GM21367 (cell line): ENCODE measurements at regions not wholly inside any gene's neighbourhood (a gene's known extent, or its start where the extent isn't known, plus 50 kb on each side); places are given as distances from the start of the nearest gene placed in this dataset.

Experiments used
- ATAC-seq: cut with Tn5 transposase; IDR thresholded peaks from one replicate; pipeline ENCODE4 v1.9.1; 2021; ENCODE audit not compliant: unreplicated experiment

DNA sequence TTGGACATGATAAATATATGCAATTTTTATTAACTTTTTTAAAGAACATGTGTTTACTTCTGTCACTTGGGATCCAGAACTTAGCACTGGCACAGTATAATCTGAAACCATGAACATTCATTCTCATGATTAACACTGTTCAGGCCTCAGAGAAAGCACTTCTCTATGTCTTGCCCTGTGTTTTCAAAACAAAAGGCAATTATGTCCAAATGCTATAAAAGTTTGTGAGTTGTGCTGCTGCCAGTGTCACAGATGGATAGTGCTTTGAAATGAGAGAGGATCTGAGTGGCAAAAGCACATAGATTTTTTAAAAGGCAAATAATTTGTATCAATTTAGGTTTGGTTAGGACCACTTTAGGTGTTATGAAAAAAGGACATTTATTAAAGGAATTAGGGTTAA lies 470.5 kb upstream of the FAM98A start:
- no peak for ATAC-seq

DNA sequence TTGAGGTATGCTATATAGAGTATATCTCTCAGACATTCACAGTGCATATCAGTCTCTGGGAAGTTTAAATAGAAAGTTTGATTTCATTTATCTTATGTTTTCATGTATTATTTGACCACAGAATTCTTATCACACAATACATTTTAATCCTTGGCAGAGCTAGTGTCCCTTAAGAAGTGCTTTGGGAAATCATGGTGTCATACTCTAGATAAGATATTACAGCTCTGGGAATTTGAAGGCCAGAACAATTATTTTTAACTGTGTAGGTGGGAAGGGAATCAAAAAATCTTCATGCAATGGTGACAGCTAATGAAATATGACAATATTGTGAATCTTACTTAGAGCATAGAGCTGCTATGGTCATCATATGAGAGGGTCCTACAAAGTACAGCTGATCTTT lies 451.3 kb upstream of the FAM98A start:
- ATAC-seq: no peak

DNA sequence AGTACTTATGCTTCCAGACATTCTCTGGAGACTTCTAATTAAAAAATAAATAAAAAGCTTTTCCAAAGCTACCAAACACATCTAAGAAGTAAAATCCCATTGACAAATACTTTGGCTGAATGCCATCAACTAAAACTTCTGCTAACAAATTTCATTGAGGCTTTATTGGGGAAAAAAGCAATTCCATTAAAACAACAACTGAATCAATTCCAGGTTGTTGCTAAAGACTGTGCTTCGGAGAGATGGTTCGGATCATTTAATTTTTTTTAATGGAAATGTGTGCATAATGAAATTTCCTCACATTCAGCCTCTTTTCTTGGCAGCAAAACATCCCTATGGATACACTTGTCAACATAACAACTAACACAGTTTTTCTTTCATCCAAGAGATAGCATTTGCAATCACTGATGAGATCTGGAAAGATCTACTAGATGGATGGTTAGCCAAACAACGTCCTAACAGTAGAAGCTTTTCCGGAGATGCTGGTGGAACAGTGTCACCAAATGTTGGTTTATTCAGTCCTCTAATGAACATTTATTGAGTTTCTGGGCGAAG lies 446.1 kb upstream of the FAM98A start:
- ATAC-seq: no peak

DNA sequence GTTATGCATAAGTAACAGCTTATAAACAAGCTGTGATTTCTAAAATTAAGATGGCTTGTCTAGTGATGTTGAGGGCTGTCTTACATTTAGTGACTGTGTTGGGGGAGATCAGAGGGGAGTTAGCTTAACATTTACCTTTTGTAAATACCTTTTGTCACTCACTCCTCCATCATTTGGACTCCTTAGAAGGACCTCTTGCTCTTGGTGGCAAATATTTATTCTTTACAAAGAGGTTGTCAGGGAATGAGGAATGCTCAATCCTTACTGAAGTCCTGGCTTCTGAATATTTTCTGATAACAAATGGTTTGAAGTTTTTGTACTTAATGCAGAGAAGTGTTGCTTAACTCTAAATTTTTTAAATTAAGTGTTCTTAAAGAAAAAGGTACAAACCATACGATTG lies 438.8 kb upstream of the FAM98A start:
- ATAC-seq: no peak

DNA sequence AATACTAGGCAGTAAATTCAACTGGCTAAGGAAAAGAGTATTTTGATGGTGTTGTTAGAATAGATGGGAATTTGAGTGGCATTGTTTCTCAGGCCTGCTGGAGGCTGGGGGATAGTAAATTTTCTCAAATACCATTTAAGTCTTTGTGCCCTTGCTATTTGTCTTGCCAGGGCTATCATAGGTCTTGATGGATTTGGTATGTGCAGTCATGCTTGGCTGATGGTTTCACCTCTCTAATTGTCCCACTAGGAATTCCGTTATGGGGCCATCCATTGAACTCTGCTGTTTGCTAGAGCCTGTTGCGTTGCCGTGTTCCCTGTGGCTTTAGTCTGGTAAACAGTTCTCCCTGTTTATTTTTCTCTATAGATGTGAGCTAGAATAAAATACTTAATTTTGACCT lies 438.1 kb upstream of the FAM98A start:
- ATAC-seq: no peak

DNA sequence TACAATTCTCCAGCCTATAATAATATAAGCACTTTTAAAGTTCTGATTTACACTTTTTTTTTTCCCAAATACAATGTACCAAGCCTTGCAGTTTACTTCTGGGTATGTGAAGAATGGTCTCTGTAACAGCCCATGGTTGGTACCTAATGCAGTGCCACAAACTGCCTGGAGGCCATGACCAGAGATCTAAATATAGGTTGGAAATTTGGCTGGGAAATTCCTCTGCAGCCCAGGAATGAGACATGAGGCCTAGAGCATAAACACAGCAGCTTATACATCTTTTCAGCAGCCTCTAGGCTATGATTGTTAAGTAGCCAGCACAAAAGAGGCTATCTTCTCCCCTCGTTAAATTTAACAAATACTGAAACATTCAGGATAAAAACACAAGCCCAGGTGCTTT lies 432.0 kb upstream of the FAM98A start:
- no peak for ATAC-seq

DNA sequence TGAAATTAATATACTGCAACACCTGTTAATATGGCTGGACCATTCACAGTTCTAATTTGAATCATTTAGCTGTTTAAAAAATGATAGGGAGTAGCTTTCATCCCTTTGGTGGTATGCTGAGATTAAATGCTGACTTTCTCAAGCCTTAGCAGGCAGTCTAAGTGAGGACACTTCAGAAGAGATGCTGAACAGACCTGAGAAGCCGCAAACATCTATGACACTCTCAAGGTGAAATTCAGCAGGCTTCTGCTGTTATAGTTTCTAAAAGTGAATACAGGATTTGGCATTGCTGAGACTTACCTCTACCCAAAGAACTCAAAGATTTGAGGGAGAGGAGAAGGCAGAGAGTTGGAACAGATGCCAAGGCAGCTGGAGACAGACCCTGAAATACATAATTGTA lies 431.2 kb upstream of the FAM98A start:
- no peak for ATAC-seq

DNA sequence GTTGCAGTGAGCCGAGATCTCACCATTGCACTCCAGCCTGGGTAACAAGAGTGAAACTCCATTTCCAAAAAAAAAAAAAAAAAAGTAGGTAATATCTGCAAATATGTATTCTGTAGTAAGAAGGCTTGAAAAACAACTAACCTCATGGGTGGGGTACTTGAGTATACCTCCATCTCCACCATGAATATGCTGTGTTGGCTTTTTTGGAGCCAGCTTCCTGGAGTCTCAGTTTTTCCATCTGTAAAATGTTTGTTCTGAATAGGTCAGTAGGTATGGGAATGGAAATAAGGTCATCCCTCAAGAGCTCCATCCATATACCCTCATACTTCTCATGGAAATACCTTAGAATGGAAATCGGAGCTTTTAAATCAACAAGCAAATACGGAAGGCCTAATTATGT lies 430.0 kb upstream of the FAM98A start:
- no peak for ATAC-seq

DNA sequence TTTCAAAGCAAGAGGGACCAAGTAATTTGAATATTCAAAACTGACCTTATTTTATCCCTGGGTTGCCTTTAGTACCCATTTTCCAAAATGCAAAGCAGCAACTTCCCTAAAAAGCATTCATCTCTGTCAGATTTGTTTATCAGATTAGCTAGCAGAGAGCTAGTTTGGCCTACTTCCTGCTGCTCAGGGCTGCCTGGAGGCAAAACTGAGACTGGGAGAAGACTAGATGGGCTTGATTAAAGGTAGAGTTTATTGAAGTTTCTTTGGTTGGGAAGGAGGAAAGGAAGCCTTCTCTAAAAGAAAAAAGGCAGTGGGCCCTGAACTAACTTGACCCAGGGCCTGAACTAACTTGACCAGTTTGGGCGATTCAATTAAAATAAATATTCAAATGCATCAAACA lies 426.1 kb upstream of the FAM98A start:
- ATAC-seq: no peak

DNA sequence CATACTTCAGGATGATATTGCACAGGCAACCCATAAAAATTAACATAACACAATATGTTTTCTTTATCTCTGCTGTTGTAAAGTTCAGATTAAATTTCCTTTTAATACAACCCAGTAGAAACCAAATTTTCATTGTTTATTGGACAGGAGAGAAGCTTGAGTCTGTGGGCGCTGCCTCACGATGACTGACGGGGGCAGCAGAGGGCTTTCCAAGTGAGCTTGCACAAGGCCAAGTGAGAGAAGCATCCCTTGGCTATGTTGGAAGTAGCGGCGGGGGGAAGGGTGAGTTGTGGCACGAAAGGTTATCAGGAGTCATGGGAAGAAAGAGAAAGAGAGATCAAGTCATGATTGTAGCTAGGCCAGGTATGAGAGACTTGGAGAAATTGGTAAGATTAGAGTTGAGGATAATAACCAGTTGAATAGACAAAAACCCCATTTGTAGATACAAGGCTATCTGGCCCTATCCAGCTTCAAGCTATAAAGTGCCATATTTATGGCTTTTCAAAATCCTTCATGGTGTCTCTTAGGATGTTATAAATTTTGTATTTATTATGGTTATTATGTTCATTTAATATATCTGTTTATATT lies 413.7 kb upstream of the FAM98A start:
- no peak for ATAC-seq

DNA sequence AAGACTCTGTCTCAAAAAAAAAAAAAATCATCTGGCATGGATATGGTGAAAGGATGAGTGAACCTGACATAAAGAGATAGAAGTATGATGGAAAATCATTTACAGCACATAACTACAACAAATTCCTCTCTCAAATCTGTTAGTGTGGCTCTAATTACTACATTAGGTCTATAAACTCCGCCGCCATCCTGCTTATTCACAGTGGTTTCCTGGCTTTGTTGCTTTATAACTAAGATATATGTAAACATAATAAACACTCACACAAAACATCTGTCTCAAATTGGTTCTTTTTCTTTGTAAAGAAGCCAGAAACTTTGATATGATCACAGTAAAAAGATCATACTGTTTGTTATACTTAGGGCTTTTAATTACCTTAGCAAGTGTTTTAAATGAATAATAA lies 412.6 kb upstream of the FAM98A start:
- no peak for ATAC-seq

DNA sequence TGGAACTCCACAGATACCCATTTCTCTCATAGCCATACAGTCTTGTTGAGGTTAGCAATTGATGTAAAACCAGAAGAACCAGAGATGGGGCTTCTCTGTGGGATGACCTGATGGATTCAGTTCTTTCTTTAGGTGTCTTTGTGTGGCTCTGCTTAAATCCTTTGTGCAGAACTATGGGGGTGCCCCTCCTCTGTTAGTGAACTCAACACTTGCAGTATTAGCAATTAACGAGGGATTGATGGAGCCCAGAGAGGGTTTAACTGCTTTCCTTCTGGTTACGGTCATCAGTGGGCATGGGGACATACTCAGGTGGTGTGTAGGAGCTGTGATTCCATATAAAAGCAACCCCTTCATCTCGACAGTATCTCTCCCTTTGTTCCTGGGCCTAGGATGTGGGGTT lies 406.8 kb upstream of the FAM98A start:
- ATAC-seq: no peak

DNA sequence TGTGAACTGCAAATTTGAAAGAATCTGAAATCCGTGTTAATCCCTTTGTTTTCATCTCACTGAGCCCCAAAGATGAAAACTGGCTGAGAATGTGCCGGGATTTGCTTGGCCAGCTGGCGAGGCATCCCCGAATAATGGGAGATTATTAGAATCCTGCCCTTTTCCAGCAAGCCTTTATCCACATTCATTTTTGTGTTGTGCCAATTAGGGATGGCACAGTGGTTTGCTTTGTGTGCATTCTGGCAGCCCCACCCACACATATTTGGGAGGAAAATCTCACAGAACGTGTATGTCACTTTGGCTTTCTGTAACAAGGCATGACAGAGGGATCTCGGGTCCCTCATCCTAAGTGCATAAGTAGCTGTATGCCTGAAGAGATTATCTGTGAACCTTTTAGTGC lies 405.8 kb upstream of the FAM98A start:
- no peak for ATAC-seq

DNA sequence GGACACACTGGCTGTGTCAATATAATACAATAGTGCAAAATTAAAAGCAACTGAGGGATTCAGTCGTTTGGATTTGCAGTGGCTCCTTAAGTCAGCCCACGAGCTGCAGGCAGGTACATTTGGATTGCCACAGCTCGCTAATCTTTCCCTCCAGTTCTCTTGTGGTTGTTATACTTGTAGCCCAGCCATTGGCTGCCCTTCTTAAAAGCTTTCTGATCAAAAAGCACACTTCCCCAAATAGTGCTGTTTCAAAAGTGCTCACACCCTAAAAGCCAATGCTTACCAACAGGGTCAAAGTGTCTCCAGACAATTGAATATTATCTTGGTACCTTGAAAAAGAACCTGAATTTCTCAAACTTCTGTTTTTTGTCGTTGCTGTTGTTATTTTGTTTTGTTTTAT lies 404.7 kb upstream of the FAM98A start:
- no peak for ATAC-seq

DNA sequence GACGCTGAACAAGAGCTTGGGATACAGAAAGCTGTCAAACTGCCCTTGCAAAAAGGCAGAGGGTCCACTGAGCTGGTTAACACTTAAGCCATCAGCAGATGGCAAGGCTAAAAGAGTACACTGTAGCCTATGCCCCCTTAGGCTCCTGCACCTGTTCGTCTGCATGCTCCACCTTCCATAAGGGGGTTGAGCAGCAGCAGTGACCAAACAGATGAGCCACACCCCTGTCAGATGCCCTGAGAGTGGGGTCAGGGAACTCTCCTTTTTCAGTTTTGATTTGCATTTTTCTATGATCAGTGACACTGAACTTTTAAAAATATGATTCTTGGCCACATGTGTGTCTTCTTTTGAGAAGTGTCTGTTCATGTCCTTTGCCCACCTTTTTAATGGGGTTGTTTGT lies 402.5 kb upstream of the FAM98A start:
- no peak for ATAC-seq

DNA sequence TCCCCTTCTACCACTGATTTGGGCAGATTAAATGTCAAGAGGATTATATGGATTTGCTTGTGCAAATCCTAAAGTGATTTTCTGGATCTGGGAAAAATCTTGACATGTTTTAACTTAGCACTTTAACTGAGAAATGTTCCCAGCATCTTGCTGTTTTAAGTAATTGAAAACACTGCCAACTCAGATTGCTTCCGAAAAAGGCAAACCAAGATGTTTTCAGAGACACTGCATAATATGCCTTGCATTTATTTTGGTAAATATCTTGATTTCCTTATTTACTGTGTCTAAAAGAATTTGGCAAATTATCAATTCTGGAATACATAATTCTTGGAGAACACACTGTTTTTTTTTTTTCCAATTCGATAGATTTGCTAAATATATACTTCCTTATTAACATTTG lies 385.0 kb upstream of the FAM98A start:
- ATAC-seq: no peak

DNA sequence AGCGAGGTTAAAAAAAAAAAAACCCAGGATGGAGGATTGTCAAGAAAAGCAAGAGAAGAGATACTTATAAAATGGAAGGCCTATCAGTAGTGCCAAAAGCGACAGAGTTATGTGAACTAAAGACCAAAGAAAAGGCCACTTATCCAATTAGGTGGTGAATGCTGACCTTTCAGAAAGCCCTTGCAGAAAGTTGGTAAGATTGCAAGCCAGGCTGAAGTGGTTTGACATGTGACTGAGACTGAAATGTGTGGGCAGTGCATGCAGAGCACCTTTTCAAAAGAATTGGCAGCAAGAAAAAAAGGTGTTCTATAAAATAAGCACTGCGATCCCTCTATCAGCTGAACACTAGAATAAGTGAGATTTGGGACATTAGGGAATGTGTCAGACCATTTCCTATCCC lies 379.4 kb upstream of the FAM98A start:
- ATAC-seq: no peak

DNA sequence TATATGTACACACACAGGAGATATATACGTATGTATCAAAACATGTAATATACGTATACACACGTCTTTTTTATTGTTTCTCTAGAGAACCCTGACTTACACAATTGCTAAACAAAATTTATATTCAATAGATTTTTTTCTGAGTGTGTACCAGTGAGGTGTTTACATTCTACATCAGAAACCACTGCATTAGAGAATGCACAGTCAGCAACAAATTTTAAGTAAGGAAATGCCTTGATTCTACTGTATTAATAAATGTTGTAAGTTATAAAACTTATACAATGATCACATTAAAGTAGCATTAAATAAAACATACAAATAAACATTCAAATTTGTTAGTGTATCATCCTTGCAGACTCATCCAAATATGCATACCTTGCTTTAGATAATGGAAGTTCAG lies 376.4 kb upstream of the FAM98A start:
- no peak for ATAC-seq

DNA sequence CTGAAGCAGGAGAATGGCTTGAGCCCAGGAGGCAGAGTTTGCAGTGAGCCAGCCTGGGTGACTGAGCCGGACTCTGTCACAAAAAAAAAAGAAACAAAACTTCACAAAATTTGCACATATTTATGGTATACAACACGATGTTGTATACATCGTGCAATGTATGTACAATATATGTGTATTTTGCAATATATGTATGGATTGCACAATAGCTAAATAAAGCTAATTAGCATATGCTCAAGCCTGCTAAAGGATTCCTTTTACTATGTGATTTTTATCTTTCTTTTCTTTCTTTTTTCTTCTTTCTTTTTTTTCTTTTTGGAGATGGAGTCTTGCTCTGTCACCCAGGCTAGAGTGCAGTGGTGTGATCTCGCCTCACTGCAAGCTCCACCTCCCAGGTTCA lies 368.0 kb upstream of the FAM98A start:
- no peak for ATAC-seq

DNA sequence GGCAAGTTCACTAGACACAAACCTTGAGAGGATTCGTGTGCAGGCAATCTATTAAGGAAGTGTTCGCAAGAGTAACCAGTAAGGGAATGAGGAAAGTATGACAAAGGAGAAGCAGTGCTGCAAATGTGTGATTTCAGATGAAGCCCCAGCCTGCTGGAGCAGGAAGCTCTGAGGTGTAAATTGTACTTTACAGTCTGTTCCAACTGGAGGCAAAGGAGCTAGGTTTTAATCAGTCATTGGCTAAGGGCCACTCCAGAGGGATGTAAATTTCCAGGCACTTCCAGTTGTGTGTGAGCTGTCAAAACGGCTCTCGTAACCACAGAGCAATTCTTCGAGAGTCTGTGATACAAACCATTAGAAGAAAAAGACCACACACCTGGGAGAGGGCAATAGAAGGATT lies 359.5 kb upstream of the FAM98A start:
- ATAC-seq: no peak

DNA sequence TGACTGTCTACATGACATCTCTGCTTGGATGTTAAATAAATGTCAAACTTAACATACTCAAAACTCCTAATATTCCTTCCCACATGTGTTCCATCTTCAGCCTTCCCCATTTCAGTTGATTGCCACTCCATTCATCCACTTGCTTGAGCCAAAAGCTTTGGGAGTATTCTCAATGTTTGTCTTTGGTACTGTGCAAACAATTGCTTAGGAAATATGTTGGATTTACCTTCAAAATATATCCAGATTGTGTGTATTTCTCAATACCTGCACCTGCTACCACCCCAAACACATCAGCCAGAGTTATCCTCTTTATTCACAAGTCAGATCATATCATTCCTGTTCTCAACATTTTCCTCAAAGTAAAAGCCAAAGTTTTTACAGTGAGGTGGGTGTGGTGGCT lies 350.3 kb upstream of the FAM98A start:
- no peak for ATAC-seq

DNA sequence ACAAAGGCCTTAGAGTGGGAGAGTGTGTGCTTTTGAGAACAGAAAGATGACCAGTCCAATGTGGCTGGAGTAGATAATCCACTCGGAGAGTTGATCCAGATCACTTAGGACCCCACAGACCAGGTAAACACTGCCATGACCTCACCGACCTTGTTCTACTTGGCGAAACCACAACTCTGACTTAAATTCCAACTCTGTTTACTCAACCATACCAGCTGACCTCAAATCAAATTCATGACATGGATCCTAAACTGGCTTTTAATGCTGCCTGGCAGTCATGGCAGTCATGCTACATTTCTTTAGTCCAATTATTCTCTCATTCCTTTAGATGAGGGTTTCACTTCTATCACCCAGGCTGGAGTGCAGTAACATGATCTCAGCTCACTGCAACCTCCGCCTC lies 347.1 kb upstream of the FAM98A start:
- ATAC-seq: no peak

DNA sequence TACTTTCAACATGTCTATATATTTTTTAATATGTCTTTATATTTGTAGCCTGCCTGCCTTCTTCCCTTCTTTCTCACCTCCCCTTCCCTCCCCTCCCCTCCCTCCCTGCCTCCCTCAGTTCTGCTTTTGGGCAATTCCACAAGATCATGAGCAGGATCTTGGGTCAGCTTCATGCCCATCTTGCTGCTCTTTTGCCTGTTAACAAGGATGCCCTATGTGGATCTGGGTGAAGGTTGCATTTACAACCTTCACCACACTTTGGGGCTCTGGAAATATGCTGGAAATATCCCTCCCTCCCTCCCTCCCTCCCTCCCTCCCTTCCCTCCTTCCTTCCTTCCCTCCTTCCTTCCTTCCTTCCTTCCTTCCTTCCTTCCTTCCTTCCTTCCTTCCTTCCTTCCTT lies 334.1 kb upstream of the FAM98A start:
- no peak for ATAC-seq

DNA sequence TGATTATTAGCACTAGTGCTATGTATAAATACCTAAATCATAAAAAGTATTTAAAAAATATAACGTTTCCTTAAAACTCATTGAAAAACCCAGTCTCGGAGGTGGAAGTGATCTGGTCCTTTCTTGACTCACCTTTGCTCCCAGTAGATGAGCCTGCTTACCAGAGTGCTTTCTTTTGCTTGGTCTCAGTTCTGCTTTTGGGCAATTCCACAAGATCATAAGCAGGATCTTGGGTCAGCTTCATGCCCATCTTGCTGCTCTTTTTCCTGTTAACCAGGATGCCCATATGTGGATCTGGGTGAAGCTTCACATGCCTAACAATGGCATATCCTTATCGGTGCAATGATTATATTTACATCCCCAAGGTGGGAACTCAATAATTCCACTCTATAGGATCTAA lies 332.1 kb upstream of the FAM98A start:
- ATAC-seq: no peak
